ENCODE measurements at regions not wholly inside any gene's neighbourhood (a gene's known extent, or its start where the extent isn't known, plus 50 kb on each side); places are given as distances from the start of the nearest gene placed in this dataset.

DNA sequence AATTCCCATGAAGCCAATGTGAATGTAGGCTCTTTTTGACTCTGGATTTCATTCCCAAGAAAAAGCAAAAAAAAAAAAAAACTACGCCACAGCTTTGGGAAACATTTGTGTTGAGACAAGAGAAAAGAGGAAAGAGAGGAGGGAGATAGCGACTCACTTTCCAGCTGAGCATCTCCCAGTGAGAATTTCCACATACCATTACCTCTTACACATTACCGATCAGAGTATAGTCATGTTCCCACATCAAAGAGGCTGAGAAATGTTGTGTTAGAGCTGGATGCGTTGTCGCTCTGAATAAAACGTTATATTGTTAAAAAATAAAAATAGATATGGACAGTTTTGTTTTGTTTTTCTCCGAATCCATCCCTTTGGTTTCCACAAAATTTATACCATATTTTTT, 1019.3 kb upstream of the ADGRB3 start:
- TF ChIP-seq CTCF (IDR thresholded peaks at IDR 0.05) (no peak), POLR2AphosphoS5 (IDR thresholded peaks at IDR 0.05) (no peak), POLR2A (IDR thresholded peaks at IDR 0.05) (no peak)
